Caco-2 (cell line): ENCODE measurements at regions not wholly inside any gene's neighbourhood (a gene's known extent, or its start where the extent isn't known, plus 50 kb on each side); places are given as distances from the start of the nearest gene placed in this dataset.

Experiments used
- BruUV-seq: library from RNA; stranded (reverse); fragments of 400-500 nt; replicated peaks from 2 replicates; lab custom pipeline; 2021; lab: Mats Ljungman, UMichigan
- CTCF ChIA-PET: fragments of 300-600 bp; sonication (Branson Sonifier 250); formaldehyde crosslinking; loops from one replicate; lab custom pipeline; 2022; ENCODE audit warnings: antibody characterized with exemption; lab: Charles Lee
- POLR2A ChIA-PET: fragments of 300-600 bp; sonication (Branson Sonifier 250); formaldehyde crosslinking; loops from one replicate; lab custom pipeline; 2022; ENCODE audit warnings: antibody characterized with exemption; lab: Charles Lee
- DNase-seq, 2 experiments: peaks; one replicate each; pipeline versions ENCODE4 v3.0.0 to v3.0.0-alpha.2; 2020 to 2022
- H3K27me3 ChIP-seq: replicated peaks from 2 replicates; pipeline ENCODE4 v1.6.0; 2011; ENCODE audit warnings: low read length; ENCODE audit not compliant: control insufficient read depth, insufficient read depth
- H3K36me3 ChIP-seq: 2 replicates; pipeline ENCODE4 v1.5.1; 2011; ENCODE audit warnings: low read length; ENCODE audit not compliant: control insufficient read depth, insufficient read depth
- H3K4me1 ChIP-seq: fragments of 250-450 bp; sonication (Bioruptor Pico); 2 replicates; pipeline ENCODE4 v1.5.1; 2020; ENCODE audit warnings: mild to moderate bottlenecking
- H3K4me3 ChIP-seq: 2 replicates; pipeline ENCODE4 v1.5.1; 2011; ENCODE audit warnings: low read depth, mild to moderate bottlenecking, control low read depth, low read length
- H3K9me3 ChIP-seq: fragments of 250-450 bp; sonication (Bioruptor Pico); 2 replicates; pipeline ENCODE4 v1.5.1; 2020; ENCODE audit warnings: mild to moderate bottlenecking, moderate library complexity
- H3K27ac Mint-ChIP-seq: one replicate; pipeline ENCODE4 v1.8.0; 2022; ENCODE audit warnings: mixed read lengths; ENCODE audit not compliant: unreplicated experiment
- H3K27me3 Mint-ChIP-seq: one replicate; pipeline ENCODE4 v1.8.0; 2022; ENCODE audit warnings: mixed read lengths; ENCODE audit not compliant: insufficient read depth, unreplicated experiment
- H3K36me3 Mint-ChIP-seq: one replicate; pipeline ENCODE4 v1.8.0; 2022; ENCODE audit warnings: mild to moderate bottlenecking, mixed read lengths; ENCODE audit not compliant: insufficient read depth, unreplicated experiment
- H3K4me1 Mint-ChIP-seq: one replicate; pipeline ENCODE4 v1.8.0; 2022; ENCODE audit warnings: low read depth, mixed read lengths; ENCODE audit not compliant: unreplicated experiment
- H3K4me3 Mint-ChIP-seq: one replicate; pipeline ENCODE4 v1.8.0; 2022; ENCODE audit warnings: mild to moderate bottlenecking, moderate library complexity, mixed read lengths; ENCODE audit not compliant: unreplicated experiment
- H3K9me3 Mint-ChIP-seq: one replicate; pipeline ENCODE4 v1.8.0; 2022; ENCODE audit warnings: mixed read lengths; ENCODE audit not compliant: unreplicated experiment
- intact Hi-C: fragments of 100-400 bp; cut with micrococcal nuclease; formaldehyde crosslinking; loops from one replicate; pipeline ENCODE4 v1.10.0; 2022; ENCODE audit not compliant: unreplicated experiment
- TF ChIP-seq, protein P1 (sequence below), 2 experiments: fragments of 200-600 bp in 1 of 2; IDR thresholded peaks; 1 replicate in 1 of 2; 2 replicates in 1 of 2; pipeline versions ENCODE4 v1.5.1 to v1.8.0; 2011 to 2022; ENCODE audit warnings: antibody characterized with exemption in 1 of 2, control low read depth in 1 of 2, inconsistent platforms in 1 of 2, low read depth in 1 of 2, low read length in 1 of 2, mild to moderate bottlenecking in 1 of 2, moderate library complexity in 1 of 2; ENCODE audit not compliant: insufficient read depth in 1 of 2, severe bottlenecking in 1 of 2, unreplicated experiment in 1 of 2

DNA sequence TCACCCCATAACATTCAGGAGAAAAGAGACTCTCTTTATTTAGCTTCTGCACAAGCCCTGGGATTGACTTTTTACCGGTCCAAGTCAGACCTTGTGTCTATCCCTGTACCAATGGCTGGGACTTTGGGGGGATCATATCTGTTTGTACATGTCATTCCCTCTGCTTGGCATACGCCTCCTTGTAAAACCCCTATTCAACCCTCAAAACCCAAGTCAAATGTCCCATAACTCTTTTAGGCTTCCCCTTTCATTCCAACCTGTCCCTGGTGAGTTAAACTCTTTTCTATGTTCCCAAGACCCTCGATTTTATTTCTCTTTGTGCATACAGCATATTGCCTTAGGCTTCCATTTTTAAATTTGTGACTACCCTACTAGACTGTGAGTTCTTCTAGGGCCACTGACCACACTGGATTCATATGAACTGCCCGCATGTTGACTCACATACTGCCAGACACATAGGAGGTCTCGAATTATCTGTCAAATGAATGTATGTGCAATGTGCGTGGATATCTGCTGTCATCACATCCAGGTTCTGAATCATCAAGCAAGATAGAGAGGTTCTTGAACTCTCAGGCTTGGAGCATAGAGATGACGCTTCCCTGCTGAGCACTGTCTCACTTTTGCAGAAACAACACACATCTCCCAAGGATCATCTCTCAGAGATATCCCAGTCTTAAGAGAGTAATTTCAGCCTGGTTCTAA, 548.6 kb upstream of the TBX3 start:
- H3K9me3 Mint-ChIP-seq = peaks cover 10% of the 10 kb centered on the region
- ChIA-PET POLR2A (no interaction called here), CTCF (no interaction called here)

GRCh38 chr12:115230606-115231005, 546.6 kb upstream of the TBX3 start:
- BruUV-seq = no TSS peak
- Mint-ChIP-seq H3K4me3 (no peak overlapping the region), H3K36me3 (no peaks in the 10 kb centered on the region), H3K27ac (no peak overlapping the region), H3K9me3 (no peaks in the 10 kb centered on the region), H3K4me1 (no peaks in the 10 kb centered on the region), H3K27me3 (no peaks in the 10 kb centered on the region)
- TF ChIP-seq, protein P1, sequence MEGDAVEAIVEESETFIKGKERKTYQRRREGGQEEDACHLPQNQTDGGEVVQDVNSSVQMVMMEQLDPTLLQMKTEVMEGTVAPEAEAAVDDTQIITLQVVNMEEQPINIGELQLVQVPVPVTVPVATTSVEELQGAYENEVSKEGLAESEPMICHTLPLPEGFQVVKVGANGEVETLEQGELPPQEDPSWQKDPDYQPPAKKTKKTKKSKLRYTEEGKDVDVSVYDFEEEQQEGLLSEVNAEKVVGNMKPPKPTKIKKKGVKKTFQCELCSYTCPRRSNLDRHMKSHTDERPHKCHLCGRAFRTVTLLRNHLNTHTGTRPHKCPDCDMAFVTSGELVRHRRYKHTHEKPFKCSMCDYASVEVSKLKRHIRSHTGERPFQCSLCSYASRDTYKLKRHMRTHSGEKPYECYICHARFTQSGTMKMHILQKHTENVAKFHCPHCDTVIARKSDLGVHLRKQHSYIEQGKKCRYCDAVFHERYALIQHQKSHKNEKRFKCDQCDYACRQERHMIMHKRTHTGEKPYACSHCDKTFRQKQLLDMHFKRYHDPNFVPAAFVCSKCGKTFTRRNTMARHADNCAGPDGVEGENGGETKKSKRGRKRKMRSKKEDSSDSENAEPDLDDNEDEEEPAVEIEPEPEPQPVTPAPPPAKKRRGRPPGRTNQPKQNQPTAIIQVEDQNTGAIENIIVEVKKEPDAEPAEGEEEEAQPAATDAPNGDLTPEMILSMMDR (IDR thresholded peaks at IDR 0.05; ENCODE audit: insufficient read depth in 1 of 2, low read depth in 1 of 2, low read length in 1 of 2, severe bottlenecking in 1 of 2, unreplicated experiment in 1 of 2) = no peak
- Histone ChIP-seq H3K4me1 (peaks cover 18% of the 10 kb centered on the region), H3K9me3 (no peaks in the 10 kb centered on the region), H3K36me3 (no peaks in the 10 kb centered on the region), H3K27me3 (no peaks in the 10 kb centered on the region), H3K4me3 (no peak overlapping the region)
- no peak for DNase-seq
- intact Hi-C loops = no loop called here
- ChIA-PET POLR2A (no interaction called here), CTCF (no interaction called here)

More for the DNA sequence above, 548.6 kb upstream of the TBX3 start:
- TF ChIP-seq, protein P1 (IDR thresholded peaks at IDR 0.05; ENCODE audit: insufficient read depth in 1 of 2, low read depth in 1 of 2, low read length in 1 of 2, severe bottlenecking in 1 of 2, unreplicated experiment in 1 of 2) = no peak
- Mint-ChIP-seq H3K4me3 (no peak overlapping the region), H3K36me3 (no peaks in the 10 kb centered on the region), H3K27ac (no peak overlapping the region), H3K27me3 (no peaks in the 10 kb centered on the region), H3K4me1 (no peaks in the 10 kb centered on the region)
- H3K4me1 ChIP-seq = peaks cover 8% of the 10 kb centered on the region
- intact Hi-C loops = no loop called here
- H3K4me3 ChIP-seq = no peak overlapping the region
- H3K27me3 ChIP-seq = no peaks in the 10 kb centered on the region
- H3K36me3 ChIP-seq = no peaks in the 10 kb centered on the region
- no peaks in the 10 kb centered on the region for H3K9me3 ChIP-seq
- no TSS peak for BruUV-seq
- no peak for DNase-seq

DNA sequence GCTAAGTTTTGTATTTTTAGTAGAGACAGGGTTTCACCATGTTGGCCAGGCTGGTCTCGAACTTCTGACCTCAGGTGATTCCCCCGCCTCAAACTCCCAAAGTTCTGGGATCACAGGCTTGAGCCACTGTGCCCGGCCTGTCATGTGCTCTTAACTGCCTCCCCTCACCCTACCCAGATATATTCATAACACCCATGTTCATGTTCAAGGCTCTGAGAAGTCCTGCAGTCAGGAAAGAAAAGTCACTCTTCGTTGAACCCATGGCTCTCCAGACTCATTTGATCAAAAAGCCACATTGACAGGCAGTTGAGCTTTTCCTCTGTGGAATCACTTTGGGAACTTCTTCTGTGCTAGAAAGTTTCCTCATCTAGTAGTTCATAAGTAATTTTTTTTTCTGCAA, 545.5 kb upstream of the TBX3 start:
- no peak overlapping the region for H3K4me3 Mint-ChIP-seq
- no peaks in the 10 kb centered on the region for H3K9me3 Mint-ChIP-seq
- Histone ChIP-seq H3K27me3 (no peaks in the 10 kb centered on the region), H3K36me3 (no peaks in the 10 kb centered on the region), H3K9me3 (no peaks in the 10 kb centered on the region), H3K4me1 (peaks cover 20% of the 10 kb centered on the region), H3K4me3 (no peak overlapping the region)
- ChIA-PET CTCF (no interaction called here), POLR2A (no interaction called here)
- no peaks in the 10 kb centered on the region for H3K27me3 Mint-ChIP-seq
- peaks cover under 1% of the 10 kb centered on the region for H3K4me1 Mint-ChIP-seq
- BruUV-seq = no TSS peak
- no peaks in the 10 kb centered on the region for H3K36me3 Mint-ChIP-seq
- TF ChIP-seq, protein P1 (IDR thresholded peaks at IDR 0.05; ENCODE audit: insufficient read depth in 1 of 2, low read depth in 1 of 2, low read length in 1 of 2, severe bottlenecking in 1 of 2, unreplicated experiment in 1 of 2) = no peak
- intact Hi-C loops = no loop called here
- no peak for DNase-seq
- no peak overlapping the region for H3K27ac Mint-ChIP-seq
